Bone marrow (tissue), 2 donors: ENCODE measurements at regions not wholly inside any gene's neighbourhood (a gene's known extent, or its start where the extent isn't known, plus 50 kb on each side); places are given as distances from the start of the nearest gene placed in this dataset.
"Not testable (repeated sequence)": the region's sequence is repeated elsewhere in the genome, so short reads cannot be mapped to it uniquely, and the experiment has no call there.

ENCODE experiments used
- DNase-seq, 2 donors: peaks; one replicate each; lab custom pipeline; 2025; lab: John Stamatoyannopoulos, UW

DNA sequence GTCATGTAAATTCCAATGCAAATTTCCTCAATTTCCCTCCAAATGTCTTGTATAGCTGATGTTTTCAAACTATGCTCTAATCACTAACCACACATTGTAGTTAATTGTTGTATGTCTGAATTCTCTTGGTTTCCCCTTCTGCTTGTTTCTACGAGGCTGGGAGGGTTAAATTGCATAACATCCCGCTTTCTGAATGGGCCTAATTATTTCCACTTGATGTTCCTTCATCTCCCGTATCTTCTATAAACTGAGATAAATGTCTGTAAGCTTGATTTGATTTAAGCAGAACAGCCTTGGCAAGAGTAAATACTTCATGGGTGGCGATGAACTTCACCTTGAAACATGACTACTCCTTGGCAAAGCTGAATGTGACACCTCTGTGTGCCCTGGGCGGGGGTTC is 72.2 kb downstream of the SERINC2 start:
- no peak for DNase-seq

DNA sequence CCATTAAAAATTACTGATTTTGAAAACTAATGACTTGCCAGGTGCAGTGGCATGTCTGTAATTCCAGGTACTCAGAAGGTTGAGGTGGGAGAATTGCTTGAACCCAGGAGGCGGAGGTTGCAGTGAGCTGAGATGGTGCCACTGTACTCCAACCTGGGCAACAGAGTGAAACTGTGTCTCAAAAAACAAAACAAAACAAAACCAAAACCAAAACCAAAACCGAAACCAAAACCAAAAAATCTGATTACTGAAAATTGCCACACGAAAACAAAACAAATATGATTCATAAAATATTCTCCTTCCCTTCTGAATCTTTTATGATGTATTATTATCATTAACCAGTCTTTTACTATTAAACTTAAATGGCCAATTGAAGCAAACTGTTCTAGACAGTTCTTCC is 74.1 kb downstream of the SERINC2 start:
- DNase-seq: peak in 1 of 2 donors; percentile 31

DNA sequence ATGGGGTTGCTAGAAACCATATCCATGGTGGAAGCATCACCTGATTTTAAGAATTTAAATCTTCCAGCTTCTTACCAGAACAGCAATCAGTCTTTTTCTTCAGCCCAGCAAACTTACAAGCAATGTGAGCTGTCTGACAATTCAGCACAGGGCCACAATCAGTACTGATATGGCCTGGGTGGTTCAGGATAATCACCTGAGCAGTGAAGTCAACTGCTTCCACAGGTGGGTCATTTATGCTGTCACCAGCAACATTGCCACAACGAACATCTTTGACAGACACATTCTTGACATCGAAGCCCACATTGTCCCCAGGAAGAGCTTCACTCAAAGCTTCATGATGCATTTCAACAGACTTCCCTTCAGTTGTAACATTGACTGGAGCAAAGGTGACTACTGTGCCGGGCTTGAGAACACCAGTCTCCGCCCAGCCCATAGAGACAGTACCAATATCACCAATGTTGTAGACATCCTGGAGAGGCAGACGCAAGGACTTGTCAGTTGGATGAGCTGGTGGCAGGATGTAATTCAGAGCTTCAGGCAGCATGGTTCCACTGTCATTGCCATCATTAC is 74.8 kb downstream of the SERINC2 start:
- DNase-seq: no peak

DNA sequence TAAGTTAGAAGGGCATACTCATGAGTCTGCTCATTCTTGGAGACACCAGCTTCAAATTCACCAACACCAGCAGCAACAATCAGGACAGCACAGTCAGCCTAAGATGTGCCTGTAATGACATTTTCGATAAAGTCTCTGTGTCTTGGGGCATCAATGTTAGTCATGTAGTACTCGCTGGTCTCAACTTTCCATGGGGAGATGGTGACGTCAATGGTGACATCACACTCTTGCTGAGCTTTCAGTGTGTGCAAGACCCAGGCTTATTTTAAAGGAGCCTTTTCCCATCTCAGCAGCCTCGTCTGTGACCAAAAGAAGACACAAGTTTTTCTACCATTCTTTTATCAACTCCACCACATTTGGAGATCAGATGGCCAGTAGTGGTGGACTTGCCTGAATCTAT is 75.5 kb downstream of the SERINC2 start:
- no peak for DNase-seq

DNA sequence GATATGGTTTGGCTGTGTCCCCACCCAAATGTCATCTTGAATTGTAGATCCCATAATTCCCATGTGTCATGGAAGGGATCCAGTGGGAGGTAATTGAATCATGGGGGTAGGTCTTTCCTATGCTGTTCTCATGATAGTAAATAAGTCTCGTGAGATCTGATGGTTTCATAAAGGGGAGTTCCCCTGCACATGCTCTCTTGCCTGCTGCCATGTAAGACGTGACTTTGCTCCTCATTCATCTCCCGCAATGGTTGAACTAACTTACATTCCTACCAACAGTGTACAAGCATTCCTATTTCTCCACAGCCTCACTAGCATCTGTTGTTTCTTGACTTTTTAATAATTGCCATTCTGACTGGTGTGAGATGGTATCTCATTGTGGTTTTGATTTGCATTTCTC is 76.6 kb downstream of the SERINC2 start:
- DNase-seq: not testable (repeated sequence)

DNA sequence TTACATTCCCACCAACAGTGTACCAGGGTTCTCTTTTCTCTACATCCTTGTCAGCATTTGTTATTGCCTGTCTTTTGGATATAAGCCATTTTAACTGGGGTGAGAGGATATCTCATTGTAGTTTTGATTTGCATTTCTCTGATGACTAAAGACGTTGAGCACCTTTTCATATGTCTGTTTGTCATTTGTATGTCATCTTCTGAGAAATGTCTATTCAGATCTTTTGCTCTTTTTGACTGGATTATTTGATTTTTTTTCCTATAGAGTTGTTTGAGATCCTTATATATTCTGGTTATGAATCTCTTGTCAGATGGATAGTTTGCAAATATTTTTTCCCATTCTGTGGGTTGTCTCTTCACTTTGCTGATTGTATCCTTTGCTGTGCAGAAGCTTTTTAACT is 77.6 kb downstream of the SERINC2 start:
- DNase-seq: not testable (repeated sequence)

DNA sequence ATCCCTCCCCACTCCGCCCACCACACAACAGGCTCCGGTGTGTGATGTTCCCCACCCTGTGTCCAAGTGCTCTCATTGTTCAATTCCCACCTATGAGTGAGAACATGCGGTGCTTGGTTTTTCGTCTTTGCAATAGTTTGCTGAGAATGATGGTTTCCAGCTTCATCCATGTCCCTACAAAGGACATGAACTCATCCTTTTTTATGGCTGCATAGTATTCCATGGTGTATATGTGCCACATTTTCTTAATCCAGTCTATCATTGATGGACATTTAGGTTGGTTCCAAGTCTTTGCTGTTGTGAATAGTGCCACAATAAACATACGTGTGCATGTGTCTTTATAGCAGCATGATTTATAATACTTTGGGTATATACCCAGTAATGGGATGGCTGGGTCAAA is 81.0 kb upstream of the TINAGL1 start:
- not testable (repeated sequence) for DNase-seq

DNA sequence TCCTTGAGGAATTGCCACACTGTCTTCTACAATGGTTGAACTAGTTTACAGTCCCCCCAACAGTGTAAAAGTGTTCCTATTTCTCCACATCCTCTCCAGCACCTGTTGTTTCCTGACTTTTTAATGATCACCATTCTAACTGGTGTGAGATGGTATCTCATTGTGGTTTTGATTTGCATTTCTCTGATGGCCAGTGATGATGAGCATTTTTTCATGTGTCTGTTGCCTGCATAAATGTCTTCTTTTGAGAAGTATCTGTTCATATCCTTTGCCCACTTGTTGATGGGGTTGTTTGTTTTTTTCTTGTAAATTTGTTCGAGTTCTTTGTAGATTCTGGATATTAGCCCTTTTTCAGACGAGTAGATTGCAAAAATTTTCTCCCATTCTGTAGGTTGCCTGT is 80.5 kb upstream of the TINAGL1 start:
- not testable (repeated sequence) for DNase-seq

DNA sequence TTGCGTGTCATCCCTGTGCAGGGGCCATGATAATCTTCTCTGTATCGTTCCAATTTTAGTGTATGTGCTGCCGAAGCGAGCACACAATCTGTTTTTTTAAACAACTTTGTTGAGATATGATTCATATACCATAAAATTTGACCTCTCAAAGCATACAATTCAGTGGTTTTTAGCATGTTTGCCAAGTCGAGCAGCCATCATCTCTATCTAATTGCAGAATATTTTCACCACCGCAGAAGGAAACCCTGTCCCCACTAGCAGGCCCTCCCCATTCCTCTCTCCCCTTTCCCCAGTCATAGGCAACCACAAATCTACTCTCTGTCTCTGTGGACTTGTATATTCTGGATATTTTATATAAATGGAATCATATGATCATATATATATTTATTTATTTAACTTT is 78.7 kb upstream of the TINAGL1 start:
- DNase-seq: no peak

DNA sequence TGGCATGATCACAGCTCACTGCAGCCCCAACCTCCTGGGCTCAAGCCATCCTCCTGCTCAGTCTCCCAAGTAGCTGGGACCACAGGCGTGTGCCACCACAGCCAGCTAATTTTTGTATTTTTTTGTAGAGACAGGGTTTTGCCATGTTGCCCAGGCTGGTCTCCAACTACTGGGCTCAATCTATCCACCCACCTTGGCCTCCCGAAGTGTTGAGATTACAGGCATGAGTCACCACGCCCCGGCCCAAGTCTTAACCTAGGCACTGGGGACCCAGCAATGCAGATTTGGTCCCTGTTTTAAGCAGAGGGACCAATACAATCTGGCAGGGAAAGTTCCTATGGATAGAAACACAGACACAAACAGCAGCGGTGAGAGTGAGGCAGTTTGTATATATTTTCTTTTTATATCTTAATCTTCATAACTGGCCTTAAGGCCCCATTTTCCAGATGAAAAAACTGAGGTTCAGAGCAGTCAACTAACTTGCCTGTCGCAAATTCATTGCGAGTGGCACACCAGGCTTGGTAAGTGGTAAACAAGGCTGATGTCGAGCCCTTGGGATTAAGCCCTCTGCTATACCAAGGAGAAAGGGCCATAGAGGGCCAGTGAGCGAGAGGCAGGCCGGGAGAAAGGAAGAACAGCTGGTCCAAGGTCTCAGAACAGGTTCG is 77.8 kb upstream of the TINAGL1 start:
- no peak for DNase-seq

DNA sequence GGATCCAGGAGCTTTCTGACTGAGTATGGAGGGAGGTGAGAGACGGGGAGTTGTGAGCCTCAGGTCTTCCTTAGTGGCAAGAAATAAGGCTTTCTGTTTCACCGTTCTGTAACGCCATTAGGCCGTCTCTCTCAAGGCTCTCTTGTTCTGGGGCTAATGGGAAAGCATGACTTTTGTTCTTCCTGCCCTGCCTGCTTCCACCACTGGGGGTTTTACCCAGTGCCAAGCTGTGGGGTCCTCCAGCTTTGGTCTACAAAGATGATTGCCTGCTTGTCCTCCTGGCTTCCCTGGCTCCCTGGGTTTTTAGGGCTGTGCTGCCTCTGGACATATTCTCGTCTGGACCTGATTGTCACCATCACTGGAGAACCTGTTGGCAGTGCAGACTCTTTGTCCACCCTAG is 74.8 kb upstream of the TINAGL1 start:
- no peak for DNase-seq

DNA sequence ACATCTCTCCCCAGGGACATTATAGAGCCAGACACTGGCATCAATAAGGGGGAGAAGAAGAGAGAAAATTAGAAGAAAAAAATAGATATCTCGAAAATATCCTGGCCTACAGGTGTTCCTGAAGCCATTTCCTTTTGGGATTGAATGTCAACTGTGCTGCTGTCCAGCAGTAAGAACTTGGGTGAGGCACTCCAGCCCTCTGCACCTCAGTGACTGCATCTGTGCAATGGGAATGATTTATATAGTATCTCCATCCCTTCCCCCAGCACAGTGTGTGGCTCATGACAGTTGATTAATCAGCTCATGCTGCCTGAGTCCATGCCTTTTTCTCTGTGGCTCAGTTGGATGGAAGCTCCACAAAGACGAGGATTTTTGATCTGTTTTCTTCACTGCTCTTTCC is 74.1 kb upstream of the TINAGL1 start:
- DNase-seq: no peak

DNA sequence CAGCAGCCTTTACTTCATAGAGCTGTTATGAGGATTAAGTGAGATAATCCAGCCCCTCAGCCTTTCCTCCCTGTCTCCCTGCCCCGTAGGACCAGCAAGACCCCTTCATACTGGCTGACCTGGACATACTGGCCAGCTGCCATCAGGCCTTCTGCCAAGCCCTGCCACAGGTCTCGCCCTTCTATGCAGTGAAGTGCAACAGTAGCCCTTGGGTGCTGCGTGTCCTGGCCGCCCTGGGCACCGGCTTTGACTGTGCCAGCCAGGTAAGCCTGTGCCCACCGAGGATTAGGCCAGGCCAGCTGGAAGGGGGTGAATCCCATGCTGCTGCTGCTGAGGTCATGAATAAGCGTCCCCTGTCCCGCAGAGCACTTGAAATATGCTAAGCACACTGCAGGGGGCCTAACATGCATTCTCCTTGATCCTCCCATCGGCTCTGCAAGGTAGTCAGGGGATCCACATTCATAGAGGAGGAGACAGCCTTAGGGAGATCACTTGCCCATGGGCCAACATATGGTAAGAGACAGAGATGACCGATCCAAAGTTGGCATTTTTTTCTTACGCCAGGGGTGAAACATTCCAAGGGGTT is 73.3 kb upstream of the TINAGL1 start:
- DNase-seq: no peak

DNA sequence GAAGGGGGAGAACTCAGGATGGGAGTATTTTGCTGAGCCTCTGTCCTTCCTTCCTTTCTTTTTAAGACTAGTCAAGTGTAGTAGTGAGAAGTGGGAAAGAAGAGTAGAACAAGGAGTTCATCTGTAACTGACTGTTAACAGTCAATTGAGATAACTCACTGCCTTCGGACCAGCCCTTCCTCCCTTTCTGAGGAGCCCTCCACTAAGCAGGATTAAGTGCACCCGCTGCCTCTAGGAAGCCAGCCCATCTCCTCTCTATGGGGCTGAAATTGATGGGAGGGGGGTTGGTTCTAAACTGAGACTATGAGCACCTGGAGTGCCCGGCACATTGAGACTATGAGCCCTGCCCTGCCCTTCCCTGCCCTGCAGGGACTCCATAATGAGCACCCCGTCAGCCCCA is 72.7 kb upstream of the TINAGL1 start:
- no peak for DNase-seq

DNA sequence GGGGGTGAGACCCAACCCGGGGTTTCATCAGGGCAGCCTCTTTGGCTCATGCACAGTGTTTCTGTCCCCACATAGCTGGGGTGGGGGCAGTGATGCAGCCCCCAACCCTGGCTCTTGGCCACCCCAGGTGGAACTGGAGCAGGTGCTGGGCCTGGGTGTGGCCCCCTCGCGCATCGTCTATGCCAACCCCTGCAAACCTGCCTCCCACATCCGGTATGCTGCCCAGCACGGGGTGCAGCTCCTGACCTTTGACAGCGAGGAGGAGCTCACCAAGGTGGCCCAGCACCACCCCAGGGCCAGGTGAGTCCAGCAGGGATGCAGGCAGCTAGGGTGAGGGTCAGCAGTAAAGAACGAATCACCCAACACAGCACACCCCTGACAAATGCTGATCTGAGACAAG is 72.3 kb upstream of the TINAGL1 start:
- no peak for DNase-seq

DNA sequence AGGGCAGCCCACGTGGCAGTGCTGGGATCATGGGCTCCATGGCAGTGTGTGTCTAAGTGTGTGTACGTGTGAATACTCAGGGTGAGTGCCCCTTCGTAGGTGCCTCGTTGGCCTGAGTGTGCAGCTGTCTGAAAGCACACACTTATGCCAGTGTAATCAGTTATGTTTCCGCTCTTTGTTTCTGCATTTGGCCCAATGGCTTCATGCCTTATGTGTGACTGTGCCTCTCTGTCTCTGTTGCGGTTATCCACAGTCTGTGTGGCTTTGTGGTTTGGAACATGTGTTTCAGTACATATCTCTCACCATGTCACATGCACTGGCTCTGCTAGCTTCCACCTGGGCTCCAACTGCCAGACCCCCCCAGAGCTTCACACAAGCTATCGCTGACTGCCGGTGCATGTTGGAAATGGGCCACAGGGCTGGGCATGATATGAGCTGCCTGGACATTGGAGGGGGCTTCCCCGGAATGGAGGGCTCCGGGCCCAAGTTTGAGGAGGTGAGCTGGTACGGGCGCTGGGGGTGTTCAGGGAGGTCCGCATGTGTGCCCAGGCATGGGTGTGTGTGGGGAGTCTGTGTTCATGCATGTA is 70.3 kb upstream of the TINAGL1 start:
- no peak for DNase-seq

DNA sequence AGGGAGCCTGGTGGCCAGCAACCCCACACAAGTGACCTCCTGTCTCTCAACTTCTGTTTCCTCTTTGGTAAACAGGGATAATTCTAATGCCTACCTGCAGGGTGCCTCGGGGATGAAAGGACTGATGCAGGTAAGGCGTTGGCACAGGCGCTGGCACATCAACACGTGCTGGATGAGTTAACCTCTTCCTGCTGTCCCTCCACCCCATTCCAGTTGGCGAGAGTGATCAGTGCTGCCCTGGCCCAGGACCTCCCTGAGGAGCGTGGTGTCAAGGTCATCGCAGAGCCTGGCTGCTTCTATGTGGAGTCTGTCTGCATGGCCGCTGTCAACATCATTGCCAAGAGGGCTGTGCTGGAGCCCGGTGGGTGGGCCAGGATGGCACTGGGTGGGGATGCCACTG is 69.1 kb upstream of the TINAGL1 start:
- DNase-seq: no peak

DNA sequence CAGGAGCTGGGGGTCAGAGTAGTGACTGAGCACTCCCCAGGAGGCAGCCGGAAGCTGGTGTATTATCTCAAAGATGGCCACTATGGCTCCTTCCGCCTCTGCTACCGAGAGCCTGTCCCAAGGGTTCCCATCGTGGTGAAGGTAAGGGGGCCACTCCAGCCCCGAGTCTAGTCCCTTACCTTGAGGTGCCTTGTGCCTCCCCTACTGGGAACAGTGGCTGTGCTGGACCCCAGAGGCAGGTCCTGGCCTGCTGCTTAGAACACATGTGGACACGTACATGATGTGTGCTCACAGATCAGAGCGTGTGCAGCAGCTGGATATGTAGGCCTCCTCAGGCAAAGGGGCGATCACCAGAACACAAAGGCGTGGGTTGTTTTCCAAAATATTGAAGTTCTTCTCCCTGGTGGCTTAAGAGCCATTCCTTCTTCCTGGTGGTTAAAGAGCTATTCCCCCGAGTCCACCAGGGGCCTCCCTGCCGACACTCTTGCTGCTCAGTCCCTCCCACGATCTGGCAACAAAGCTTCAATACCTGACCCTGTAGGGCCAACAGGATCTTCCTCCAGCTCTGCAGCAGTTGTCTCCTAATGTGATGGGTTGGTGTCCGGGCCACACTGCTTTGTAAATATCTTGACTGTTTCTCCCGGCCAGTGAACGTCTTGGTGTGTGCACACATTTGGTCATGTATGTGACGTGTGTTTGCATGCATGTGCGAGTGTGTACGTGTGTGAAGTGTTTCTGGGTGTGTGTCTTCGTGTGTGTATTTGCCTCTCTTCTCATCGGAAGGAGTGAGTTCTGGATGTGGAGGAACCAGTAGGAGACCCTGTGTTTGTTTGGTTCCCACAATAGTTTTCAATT is 68.4 kb upstream of the TINAGL1 start:
- no peak for DNase-seq

DNA sequence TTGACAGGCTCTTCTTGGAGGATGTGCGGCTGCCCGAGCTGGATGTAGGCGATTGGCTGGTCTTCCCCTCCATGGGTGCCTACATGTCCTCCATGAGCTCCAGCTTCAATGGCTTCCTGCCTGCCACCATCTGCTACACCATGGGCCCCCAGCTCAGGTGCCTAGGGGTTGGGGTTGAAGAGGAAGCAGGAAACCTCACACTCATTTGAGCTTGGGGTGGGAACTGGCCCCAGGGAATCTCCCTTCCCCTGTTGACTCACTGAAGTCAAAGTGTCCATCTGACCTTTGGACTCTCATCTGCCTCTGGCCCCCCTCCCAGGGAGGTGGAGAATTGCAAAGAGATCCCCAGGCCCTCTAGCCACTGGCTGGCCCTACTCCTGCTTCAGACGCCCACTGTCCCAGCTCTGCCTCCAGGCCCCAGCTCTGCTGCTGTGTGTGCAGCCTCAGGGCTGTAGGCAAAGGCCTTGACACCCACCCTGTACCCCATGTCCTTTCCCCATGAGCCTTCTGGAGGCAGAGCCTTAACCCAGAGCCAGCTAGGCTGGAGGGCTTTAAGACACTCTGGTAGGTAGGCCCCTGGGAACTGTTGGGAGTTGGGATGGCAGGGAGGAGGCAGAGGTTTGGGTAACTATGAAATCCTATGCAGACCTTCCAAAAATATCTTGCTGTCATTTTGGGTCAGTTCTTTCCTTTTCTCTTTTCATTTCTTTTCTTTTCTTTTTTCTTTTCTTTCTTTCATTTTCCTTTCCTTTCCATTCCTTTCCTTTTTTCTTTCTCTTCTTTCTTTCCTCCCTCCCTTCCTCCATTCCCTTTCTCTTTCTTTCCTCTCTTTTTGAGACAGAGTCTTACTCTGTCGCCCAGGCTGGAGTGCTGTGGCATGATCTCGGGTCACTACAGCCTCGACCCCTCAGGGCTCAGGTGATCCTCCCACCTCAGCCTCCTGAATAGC is 66.9 kb upstream of the TINAGL1 start:
- no peak for DNase-seq

DNA sequence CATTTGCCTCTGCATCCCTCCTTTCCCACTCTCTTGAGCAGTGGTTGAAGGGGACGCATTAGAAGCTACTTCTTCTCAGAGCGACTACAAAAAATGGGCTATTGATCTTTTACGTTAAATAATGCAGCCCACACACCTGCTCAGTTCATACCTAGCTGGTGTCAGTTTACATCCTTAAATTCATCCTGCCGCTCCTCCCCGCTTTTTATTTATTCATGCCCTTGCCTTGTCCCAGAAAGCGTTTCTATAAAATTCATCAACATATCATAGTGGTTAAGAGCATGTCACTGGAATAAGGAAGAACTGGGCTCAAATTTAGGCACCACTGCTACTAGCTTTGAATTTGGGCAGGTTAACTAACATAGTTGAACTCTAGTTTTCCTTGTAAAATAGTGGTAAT is 66.0 kb upstream of the TINAGL1 start:
- no peak for DNase-seq
